ENCODE measurements at regions not wholly inside any gene's neighbourhood (a gene's known extent, or its start where the extent isn't known, plus 50 kb on each side); places are given as distances from the start of the nearest gene placed in this dataset.

DNA sequence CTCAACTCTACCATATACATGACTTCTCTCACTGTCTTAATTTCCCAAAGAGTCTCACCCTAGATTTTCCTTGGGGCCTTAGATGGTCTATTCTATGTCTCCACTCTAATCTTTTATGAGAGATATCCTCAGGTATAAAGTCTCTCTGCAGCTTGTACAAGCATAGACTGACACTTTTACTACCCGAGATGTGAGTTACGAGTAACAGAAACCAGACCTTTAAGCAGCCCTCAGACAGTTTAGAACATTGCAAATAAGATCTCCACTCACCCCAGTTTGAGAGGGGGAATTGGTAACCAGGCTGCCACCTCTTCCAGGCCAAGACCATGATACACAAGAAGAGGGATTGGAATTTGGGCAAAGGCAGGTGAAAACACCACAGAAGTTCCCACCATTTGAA lies 542.5 kb downstream of the TLE4 start:
- Histone ChIP-seq H3K9me3 (peaks cover 5 to 8% of the 10 kb centered on the region in 2 donors), H3K27ac (no peak overlapping the region), H3K4me1 (no peaks in the 10 kb centered on the region), H3K4me3 (no peak overlapping the region), H3K27me3 (no peaks in the 10 kb centered on the region), H3K36me3 (no peaks in the 10 kb centered on the region)
- no peak for DNase-seq
- intact Hi-C loops (cut with DNase I; ENCODE audit: low total_unique reads): no loop called here
- in situ Hi-C loops (cut with MboI; ENCODE audit: low pct_ligation_motif_present in 1 of 4, low pct_unique_long_range_greater_than_20kb in 1 of 4, low sequenced_read_pairs in 3 of 4): no loop called here
- TF ChIP-seq POLR2AphosphoS5 (IDR thresholded peaks at IDR 0.05): no peak
- no peak for TF ChIP-seq POLR2A (IDR thresholded peaks at IDR 0.05)
- no peak for TF ChIP-seq EP300 (IDR thresholded peaks at IDR 0.05; ENCODE audit: low read depth)
- TF ChIP-seq CTCF (IDR thresholded peaks at IDR 0.05): no peak
- WGBS, 2 donors (ENCODE audit: low coverage in 1 of 2): 40 to 70% methylated on average over 2 of the region's 2 CpGs

DNA sequence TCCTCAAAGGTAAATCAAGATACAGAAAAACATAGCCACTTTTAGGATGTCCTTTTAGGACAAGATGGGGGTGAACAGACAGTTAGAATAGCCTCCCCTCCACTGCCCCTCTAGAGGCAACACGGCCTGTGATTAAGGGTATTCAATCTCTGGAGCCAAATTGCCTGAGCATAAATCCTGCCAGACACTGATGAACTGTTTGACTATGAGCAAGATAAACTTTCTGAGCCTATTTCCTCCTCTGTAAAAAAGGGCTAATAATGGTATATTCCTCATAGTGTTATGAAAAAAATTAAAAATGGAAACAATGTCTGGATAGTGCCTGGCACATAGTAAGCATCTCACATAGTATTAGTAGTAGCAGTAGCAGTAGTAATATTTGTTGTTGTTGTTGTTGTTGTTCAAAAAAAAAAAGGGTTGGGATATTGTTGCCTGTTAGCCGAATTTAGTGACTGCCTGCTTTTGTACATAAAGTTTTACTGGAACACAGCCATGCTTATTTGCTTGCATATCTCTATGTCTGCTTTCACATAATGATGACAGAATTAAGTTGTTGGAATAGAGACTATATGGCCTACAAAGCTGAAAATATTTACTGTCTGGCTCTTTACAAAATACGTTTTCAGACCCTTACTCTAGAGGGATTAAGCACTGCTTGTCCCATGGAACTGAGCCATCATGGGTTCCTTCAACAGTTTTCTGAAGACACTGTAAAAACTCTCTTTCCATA lies 536.3 kb downstream of the TLE4 start:
- Histone ChIP-seq H3K9me3 (no peaks in the 10 kb centered on the region), H3K27ac (no peak overlapping the region), H3K4me3 (no peak overlapping the region), H3K4me1 (no peaks in the 10 kb centered on the region), H3K27me3 (no peaks in the 10 kb centered on the region), H3K36me3 (no peaks in the 10 kb centered on the region)
- WGBS, 2 donors (ENCODE audit: low coverage in 1 of 2): 34 to 82% methylated on average over 1 to 3 of the region's 3 CpGs
- no peak for DNase-seq
- intact Hi-C loops (cut with DNase I; ENCODE audit: low total_unique reads) (no loop called here), in situ Hi-C loops (cut with MboI; ENCODE audit: low pct_ligation_motif_present in 1 of 4, low pct_unique_long_range_greater_than_20kb in 1 of 4, low sequenced_read_pairs in 3 of 4) (no loop called here)
- TF ChIP-seq POLR2A (IDR thresholded peaks at IDR 0.05): no peak

DNA sequence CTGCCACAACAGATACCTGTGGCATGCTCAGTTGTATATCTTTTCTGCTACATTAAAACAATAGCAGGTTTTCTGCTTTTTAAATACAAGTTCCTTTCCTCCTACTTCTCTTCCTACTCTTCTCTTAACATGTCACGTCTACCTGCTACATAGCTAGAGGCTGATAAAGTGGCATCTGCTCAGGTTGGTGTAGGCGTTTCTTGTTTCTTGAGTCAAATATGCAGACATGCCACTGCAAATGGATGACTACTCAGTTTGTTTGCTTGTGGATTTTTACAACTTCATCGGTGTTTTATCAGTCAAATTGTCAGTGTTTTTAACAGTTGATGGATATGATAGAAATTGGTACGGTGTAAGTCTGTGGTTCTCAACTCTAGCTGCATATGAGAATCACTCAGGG lies 525.7 kb downstream of the TLE4 start:
- H3K27me3 ChIP-seq: no peaks in the 10 kb centered on the region
- in situ Hi-C loops (cut with MboI; ENCODE audit: low pct_ligation_motif_present in 1 of 4, low pct_unique_long_range_greater_than_20kb in 1 of 4, low sequenced_read_pairs in 3 of 4) (no loop called here), intact Hi-C loops (cut with DNase I; ENCODE audit: low total_unique reads) (no loop called here)
- 58 to 81% methylated on average over 4 of the region's 4 CpGs for WGBS, 2 donors (ENCODE audit: low coverage in 1 of 2)
- DNase-seq: no peak
- H3K4me3 ChIP-seq: no peak overlapping the region
- H3K9me3 ChIP-seq: no peaks in the 10 kb centered on the region
- no peaks in the 10 kb centered on the region for H3K36me3 ChIP-seq
- H3K4me1 ChIP-seq: no peaks in the 10 kb centered on the region
- TF ChIP-seq CTCF (IDR thresholded peaks at IDR 0.05) (no peak), POLR2A (IDR thresholded peaks at IDR 0.05) (no peak), EP300 (IDR thresholded peaks at IDR 0.05; ENCODE audit: low read depth) (no peak), POLR2AphosphoS5 (IDR thresholded peaks at IDR 0.05) (no peak)
- no peak overlapping the region for H3K27ac ChIP-seq

GRCh38 chr9:80094176-80094771 lies 522.5 kb downstream of the TLE4 start:
- Histone ChIP-seq H3K4me3 (no peak overlapping the region), H3K36me3 (no peaks in the 10 kb centered on the region), H3K27me3 (no peaks in the 10 kb centered on the region), H3K9me3 (no peaks in the 10 kb centered on the region), H3K4me1 (no peaks in the 10 kb centered on the region), H3K27ac (no peak overlapping the region)
- WGBS, 2 donors (ENCODE audit: low coverage in 1 of 2): 84 to 87% methylated on average over 1 of the region's 1 CpG
- intact Hi-C loops (cut with DNase I; ENCODE audit: low total_unique reads): no loop called here
- in situ Hi-C loops (cut with MboI; ENCODE audit: low pct_ligation_motif_present in 1 of 4, low pct_unique_long_range_greater_than_20kb in 1 of 4, low sequenced_read_pairs in 3 of 4): no loop called here
- DNase-seq: no peak
- TF ChIP-seq POLR2AphosphoS5 (IDR thresholded peaks at IDR 0.05) (no peak), EP300 (IDR thresholded peaks at IDR 0.05; ENCODE audit: low read depth) (no peak), POLR2A (IDR thresholded peaks at IDR 0.05) (no peak), CTCF (IDR thresholded peaks at IDR 0.05) (no peak)

All from transverse colon (tissue), 4 donors.